Stimulated activated CD4-positive, alpha-beta T cell treated with anti-CD3 and anti-CD28 coated beads, Interleukin-4, amount 100 ng/mL, for 4 hours (primary cell): ENCODE measurements at regions not wholly inside any gene's neighbourhood (a gene's known extent, or its start where the extent isn't known, plus 50 kb on each side); places are given as distances from the start of the nearest gene placed in this dataset.

Experiments used
- DNase-seq, 2 experiments: peaks; one replicate each; pipeline ENCODE4 v3.0.0-alpha.2; 2020

- DNase-seq, result no peak
Observed at GRCh38 chrX:110432091-110432905, 73.7 kb downstream of the RTL9 start.

- DNase-seq, result no peak
Observed at GRCh38 chrX:110432906-110433215, 74.2 kb downstream of the RTL9 start.

DNA sequence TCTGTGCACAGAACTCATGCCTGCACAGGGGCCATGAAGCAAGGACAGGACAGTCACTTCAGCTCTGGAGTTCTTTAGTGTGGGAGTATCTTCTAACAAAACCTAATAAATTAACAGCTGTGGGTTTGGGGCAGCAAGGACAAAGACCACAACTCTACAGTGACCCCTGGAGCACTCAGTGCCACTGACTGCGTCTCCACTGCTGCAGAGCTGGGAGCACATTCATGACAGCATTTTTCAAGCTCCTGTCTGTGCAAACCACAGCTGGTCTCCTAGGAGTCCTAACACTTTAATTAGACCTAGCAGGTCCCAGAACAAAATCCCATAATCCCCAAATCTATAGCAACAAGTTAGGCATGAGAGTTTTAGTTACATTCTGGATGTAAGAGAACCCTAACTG, 76.5 kb downstream of the RTL9 start:
- no peak for DNase-seq

GRCh38 chrX:110436523-110436922, 77.9 kb downstream of the RTL9 start:
- no peak for DNase-seq

- no peak for DNase-seq
Observed at GRCh38 chrX:110437686-110438085, 79.0 kb downstream of the RTL9 start.

DNA sequence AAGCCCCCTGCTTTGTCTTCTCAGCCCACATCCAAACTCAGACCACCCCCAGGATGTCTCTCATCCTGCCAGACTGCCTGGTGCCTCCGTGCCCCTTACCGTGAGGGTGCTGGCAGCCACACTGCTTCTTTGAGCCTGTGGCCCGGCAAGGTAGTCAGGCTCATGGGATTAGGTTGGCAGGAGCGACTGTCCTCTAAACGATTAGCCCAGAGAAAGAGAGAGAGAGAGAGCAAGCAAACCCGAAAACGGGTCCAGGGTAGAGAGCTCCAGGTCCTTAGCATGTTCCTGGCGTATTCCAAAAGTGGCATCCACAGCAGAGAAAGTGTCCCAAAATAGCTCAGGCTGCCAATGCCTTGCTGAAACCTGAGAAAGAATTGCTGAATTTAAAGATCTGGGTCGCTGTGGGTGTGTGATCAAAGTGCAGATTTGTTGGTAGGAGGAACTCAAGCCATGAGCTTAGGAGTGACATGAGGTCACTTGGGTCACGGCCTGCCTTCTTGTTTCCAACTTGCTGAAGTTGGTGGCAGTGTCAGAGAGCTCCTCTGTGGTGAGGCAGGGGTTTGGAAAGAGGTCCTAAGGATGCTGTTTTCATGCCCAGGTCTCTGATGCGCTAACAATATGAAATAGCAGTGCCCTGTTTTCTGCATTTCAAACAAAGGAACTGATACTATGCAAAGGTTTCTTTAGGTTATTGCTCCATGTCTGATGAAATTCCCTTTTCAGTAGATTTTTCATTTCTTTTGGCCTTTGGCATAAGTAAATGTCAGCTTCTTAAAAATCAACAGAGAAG, 81.6 kb downstream of the RTL9 start:
- DNase-seq, result no peak

GRCh38 chrX:110442635-110443034, 84.0 kb downstream of the RTL9 start:
- no peak for DNase-seq

DNA sequence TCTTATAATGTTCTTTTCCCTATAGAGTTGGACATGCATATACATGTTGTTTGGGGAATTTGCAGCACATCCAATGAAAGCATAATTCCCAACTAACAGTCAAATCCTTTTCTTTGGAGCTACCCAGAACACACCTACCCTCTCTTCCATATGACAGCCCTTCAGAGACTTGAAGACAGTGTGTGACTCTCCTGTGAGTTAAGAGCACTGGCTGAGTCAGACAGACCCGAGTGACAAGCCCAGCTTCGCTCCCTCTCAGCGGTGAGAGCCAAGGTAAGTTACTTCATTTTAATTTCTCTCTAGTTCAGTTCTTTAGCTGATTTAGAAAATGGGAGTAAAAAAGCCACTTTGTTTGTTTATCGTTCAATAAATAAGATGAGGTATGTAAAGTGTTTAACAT, 86.3 kb downstream of the RTL9 start:
- DNase-seq, result no peak

- no peak for DNase-seq
Observed at GRCh38 chrX:110448459-110448858, 89.8 kb downstream of the RTL9 start.

GRCh38 chrX:110449312-110449711, 90.7 kb downstream of the RTL9 start:
- DNase-seq, result no peak

DNA sequence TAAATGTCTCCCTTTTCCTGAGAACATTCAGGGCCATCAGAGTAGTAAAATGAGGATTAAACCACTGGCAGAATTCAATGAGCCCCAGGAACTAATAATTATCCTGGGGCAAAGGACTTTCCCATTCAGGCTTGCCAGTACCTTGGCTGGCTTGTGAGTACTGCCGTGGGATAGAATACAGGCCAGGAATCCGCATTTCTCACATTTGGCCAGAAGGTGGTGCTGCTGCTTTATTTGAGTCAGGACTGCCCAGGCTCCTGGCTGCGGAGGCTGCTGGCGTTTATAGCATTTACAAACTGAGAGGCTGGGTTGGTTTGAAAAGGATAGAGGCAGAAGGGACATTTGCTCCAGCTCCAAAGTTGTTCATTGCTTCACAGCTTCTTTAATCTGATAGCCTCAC, 91.4 kb downstream of the RTL9 start:
- peak; percentile 17 to 36 for DNase-seq

DNA sequence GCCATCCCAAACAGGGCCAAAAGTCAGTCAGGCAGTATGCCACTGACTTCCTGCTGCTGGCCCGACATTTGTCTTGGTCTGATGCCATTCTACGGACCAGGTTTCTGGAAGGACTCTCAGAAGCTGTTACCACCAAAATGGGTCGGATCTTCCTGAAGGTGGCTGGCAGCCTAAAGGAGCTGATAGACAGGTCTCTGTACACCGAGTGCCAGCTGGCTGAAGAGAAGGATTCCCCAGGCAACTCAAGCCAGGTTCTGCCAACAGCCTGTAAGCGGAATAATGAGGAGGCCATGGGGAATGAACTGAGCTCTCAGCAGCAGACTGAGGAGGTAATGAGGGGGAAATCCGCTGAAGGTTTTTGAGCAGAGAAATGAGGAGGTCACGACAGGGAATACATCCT, 95.7 kb downstream of the RTL9 start:
- DNase-seq, result no peak

DNA sequence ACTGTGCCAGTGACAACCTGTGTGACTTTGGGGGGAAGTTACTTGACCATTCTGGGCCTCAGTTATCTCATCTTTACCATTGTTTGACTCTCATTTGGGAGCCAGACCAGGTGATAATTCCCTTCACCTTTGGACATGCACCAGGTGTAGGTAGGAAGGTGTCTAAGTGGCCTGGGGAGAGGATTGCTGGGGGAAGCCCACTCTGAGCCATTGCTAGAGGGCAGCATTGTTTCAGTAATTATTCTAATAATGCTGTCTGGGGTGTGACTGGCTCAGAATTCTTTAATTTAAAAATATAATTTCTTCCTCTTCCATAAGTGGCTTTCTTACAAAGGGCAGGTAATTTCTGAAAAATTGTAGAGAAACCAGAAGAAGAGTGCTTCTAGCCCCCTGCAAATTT, 104.3 kb downstream of the RTL9 start:
- no peak for DNase-seq

- DNase-seq, result no peak
Observed at GRCh38 chrX:110466790-110467189, 108.1 kb downstream of the RTL9 start.

DNA sequence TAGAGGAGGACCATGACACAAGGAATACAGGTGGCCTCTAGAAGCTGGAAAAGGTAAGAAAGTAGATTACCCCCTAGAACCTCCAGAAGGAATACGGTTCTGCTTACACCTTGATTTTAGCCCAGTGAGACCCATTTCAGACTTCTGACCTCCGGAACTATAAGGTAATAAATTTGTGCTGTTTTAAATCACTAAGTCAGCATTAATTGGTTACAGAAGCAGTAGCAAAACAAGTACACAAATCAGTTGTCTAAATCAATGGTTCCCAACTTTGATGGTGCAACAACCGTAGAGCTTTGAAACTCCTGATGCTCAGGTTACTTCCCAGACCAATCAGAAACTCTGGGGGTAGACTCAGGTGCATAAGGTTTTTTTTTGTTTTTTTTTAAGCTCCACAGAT, 113.6 kb downstream of the RTL9 start:
- DNase-seq, result no peak

- no peak for DNase-seq
Observed at GRCh38 chrX:110477593-110478228, 119.1 kb downstream of the RTL9 start.

GRCh38 chrX:110491846-110492620, 133.4 kb downstream of the RTL9 start:
- no peak for DNase-seq

DNA sequence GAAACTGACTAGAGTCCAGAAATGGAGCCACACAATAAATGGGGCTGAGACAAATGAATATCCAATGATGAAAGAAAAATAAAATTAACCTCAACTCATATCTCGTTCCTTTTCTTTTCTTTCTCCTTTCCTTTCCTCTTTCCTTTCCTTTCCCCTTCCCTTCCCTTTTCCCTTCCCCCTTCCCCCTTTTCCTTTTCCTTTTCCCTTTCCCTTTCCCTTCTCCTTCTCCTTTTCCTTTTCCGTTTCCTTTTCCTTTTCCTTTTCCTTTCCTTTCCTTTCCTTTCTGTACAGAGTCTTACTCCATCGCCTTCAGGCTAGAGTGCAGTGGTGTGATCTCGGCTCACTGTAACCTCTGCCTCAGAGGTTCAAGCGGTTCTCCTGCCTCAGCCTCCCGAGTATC, 146.3 kb downstream of the RTL9 start:
- no peak for DNase-seq

- no peak for DNase-seq
Observed at GRCh38 chrX:110509755-110510532, 151.3 kb downstream of the RTL9 start.

DNA sequence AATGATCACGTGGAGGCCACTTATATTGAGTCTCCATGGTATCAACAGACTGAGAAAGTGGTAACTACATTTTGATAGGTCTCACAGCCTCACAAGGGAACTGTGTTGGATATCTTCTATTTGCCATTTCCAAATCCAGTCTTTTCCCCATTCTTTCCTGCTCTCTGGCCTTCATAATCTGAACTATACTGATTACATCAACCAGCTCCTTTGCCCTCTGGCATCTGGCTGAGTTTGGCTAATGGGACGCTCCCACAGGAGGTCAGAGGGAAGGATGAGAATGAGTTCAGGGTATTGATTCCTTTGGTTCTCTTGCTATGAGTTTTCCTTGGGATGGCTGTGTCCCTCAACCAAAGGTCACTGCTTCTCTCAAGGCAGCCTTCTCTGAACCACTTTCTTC, 152.6 kb downstream of the RTL9 start:
- DNase-seq, result no peak

DNA sequence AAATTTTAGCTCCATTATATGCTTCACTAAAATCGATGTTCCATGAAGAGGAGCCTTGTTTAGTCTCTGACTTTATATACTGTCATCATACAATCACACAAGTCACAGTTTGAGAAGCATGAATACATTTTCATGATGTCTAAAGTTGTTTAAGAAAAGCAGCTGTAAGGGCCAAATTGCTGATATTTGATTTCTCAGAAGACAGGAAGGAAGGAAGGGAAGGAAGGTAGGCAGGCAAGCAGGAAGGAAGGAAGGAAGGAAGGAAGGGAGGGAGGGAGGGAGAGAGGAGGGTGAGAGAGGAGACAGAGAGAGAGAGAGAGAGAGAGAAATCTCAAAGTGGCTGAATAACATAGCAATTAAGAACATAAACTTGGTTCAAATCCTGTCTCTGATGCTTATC, 153.7 kb downstream of the RTL9 start:
- DNase-seq, result no peak

- no peak for DNase-seq
Observed at GRCh38 chrX:110514509-110514908, 155.9 kb downstream of the RTL9 start.
